HepG2 (cell line): ENCODE measurements at regions not wholly inside any gene's neighbourhood (a gene's known extent, or its start where the extent isn't known, plus 50 kb on each side); places are given as distances from the start of the nearest gene placed in this dataset.

ENCODE experiments used
- AKNA ChIP-seq: sonication (generic); formaldehyde crosslinking; IDR thresholded peaks from 2 replicates; pipeline ENCODE4 v1.4.0; 2020; ENCODE audit warnings: missing genetic modification reagents, borderline replicate concordance
- ARNTL ChIP-seq: sonication (generic); formaldehyde crosslinking; IDR thresholded peaks from 2 replicates; pipeline ENCODE4 v1.4.0; 2020; ENCODE audit warnings: mild to moderate bottlenecking, missing genetic modification reagents
- ASH2L ChIP-seq: fragments of 300-600, 200-600 bp; sonication (generic); IDR thresholded peaks from 2 replicates; pipeline ENCODE4 v1.7.0; 2017; ENCODE audit warnings: low read depth, mild to moderate bottlenecking, moderate library complexity, mixed read lengths, low read length; ENCODE audit not compliant: insufficient read length
- ATF7-NPFF ChIP-seq: sonication (generic); formaldehyde crosslinking; IDR thresholded peaks from 2 replicates; pipeline ENCODE4 v1.8.1; 2023; ENCODE audit warnings: mild to moderate bottlenecking, low read depth, missing genetic modification reagents, moderate library complexity
- CSRNP1 ChIP-seq: sonication (generic); formaldehyde crosslinking; IDR thresholded peaks from 2 replicates; pipeline ENCODE4 v1.8.1; 2023; ENCODE audit warnings: mild to moderate bottlenecking, missing genetic modification reagents
- FOSL1 ChIP-seq: sonication (generic); formaldehyde crosslinking; IDR thresholded peaks from 2 replicates; pipeline ENCODE4 v1.9.0; 2021; ENCODE audit warnings: missing genetic modification reagents, borderline replicate concordance
- FOSL2 ChIP-seq: sonication (generic); formaldehyde crosslinking; IDR thresholded peaks from 2 replicates; pipeline ENCODE4 v1.4.0; 2020; ENCODE audit warnings: missing genetic modification reagents
- HNF4A ChIP-seq: sonication (generic); formaldehyde crosslinking; IDR thresholded peaks from 2 replicates; pipeline ENCODE4 v1.4.0; 2020; ENCODE audit warnings: missing genetic modification reagents
- HNF4G ChIP-seq, 2 experiments: sonication (generic) in 1 of 2; formaldehyde crosslinking in 1 of 2; IDR thresholded peaks; 2 replicates each; pipeline versions ENCODE4 v1.4.0 to v1.6.1; 2011 to 2020; ENCODE audit warnings: borderline replicate concordance in 2 of 2, low read depth in 2 of 2, mild to moderate bottlenecking in 2 of 2, low read length in 1 of 2, missing genetic modification reagents in 1 of 2, moderate library complexity in 1 of 2
- KDM6A ChIP-seq: IDR thresholded peaks from 2 replicates; pipeline ENCODE4 v1.6.1; 2016; ENCODE audit warnings: low read depth
- KMT2A ChIP-seq: sonication (generic); formaldehyde crosslinking; IDR thresholded peaks from 2 replicates; pipeline ENCODE4 v1.4.0; 2020; ENCODE audit warnings: missing genetic modification reagents
- NFIC ChIP-seq: IDR thresholded peaks from 2 replicates; pipeline ENCODE4 v1.6.1; 2012; ENCODE audit warnings: mild to moderate bottlenecking, low read length, inconsistent platforms
- RBFOX2 ChIP-seq: fragments of 200-400 bp; formaldehyde crosslinking; IDR thresholded peaks from 2 replicates; pipeline ENCODE4 v1.6.1; 2017; ENCODE audit warnings: low read depth, mild to moderate bottlenecking, low read length
- RFX3 ChIP-seq: IDR thresholded peaks from 2 replicates; pipeline ENCODE4 v1.6.1; 2016; ENCODE audit warnings: missing biosample characterization, missing genetic modification reagents
- SMARCC2 ChIP-seq: fragments of 450-650 bp; IDR thresholded peaks from 2 replicates; pipeline ENCODE4 v1.6.1; 2017; ENCODE audit warnings: antibody characterized with exemption, mild to moderate bottlenecking
- U2AF2 ChIP-seq: fragments of 200-400 bp; formaldehyde crosslinking; IDR thresholded peaks from 2 replicates; pipeline ENCODE4 v1.6.1; 2017; ENCODE audit warnings: low read depth, mild to moderate bottlenecking, low read length
- ZBTB25 ChIP-seq: IDR thresholded peaks from 2 replicates; pipeline ENCODE4 v1.6.1; 2018; ENCODE audit warnings: missing genetic modification reagents
- ZFP62 ChIP-seq: sonication (generic); formaldehyde crosslinking; IDR thresholded peaks from 2 replicates; pipeline ENCODE4 v1.4.0; 2020; ENCODE audit warnings: missing genetic modification reagents
- ZFYVE20 ChIP-seq: sonication (generic); formaldehyde crosslinking; IDR thresholded peaks from 2 replicates; pipeline ENCODE4 v1.8.0; 2023; ENCODE audit warnings: low read depth, mild to moderate bottlenecking, moderate library complexity, missing genetic modification reagents, borderline replicate concordance
- ZNF136 ChIP-seq: sonication (generic); formaldehyde crosslinking; IDR thresholded peaks from 2 replicates; pipeline ENCODE4 v1.8.1; 2022; ENCODE audit warnings: low read depth, mild to moderate bottlenecking, moderate library complexity, missing genetic modification reagents
- ZNF180 ChIP-seq: sonication (generic); formaldehyde crosslinking; IDR thresholded peaks from 2 replicates; pipeline ENCODE4 v1.4.0; 2020; ENCODE audit warnings: low read depth, missing genetic modification reagents, borderline replicate concordance
- ZNF383 ChIP-seq: sonication (generic); formaldehyde crosslinking; IDR thresholded peaks from 2 replicates; pipeline ENCODE4 v1.4.0; 2020; ENCODE audit warnings: missing genetic modification reagents, mild to moderate bottlenecking, borderline replicate concordance
- ZNF572 ChIP-seq: sonication (generic); formaldehyde crosslinking; IDR thresholded peaks from 2 replicates; pipeline ENCODE4 v1.5.1; 2020; ENCODE audit warnings: mild to moderate bottlenecking, missing genetic modification reagents
- ZNF720 ChIP-seq: sonication (generic); formaldehyde crosslinking; IDR thresholded peaks from 2 replicates; pipeline ENCODE4 v1.4.0; 2020; ENCODE audit warnings: missing genetic modification reagents

- TF ChIP-seq NFIC (0 out of 2 replicates have a peak, but pooled peaks have one; percentile 6), RBFOX2 (no peak), CSRNP1 (CRISPR knock-in tag) (no peak), HNF4A (CRISPR knock-in tag) (peak; percentile 83), ZNF383 (no peak), KDM6A (CRISPR knock-in tag) (0 out of 2 replicates have a peak, but pooled peaks have one; percentile 61), HNF4G (IDR thresholded peaks at IDR 0.05; ENCODE audit: borderline replicate concordance, low read depth, low read length) (peak; percentile 31; the same call in 1 of the 2 replicates), HNF4G (CRISPR knock-in tag; IDR thresholded peaks at IDR 0.05; ENCODE audit: borderline replicate concordance, low read depth) (no peak), FOSL2 (no peak), RFX3 (CRISPR knock-in tag) (peak; percentile 69), ZNF572 (CRISPR knock-in tag) (no peak), SMARCC2 (no peak), AKNA (no peak), ARNTL (CRISPR knock-in tag) (no peak), ATF7-NPFF (no peak), ZFP62 (CRISPR knock-in tag) (no peak), KMT2A (CRISPR knock-in tag) (no peak), U2AF2 (no peak), ZFYVE20 (CRISPR knock-in tag) (no peak), ASH2L (peak; percentile 75), ZNF720 (no peak), ZNF136 (CRISPR knock-in tag) (no peak), ZNF180 (CRISPR knock-in tag) (no peak), FOSL1 (no peak), ZBTB25 (no peak)
Measured at GRCh38 chr14:89041257-89041582, 216.8 kb downstream of the TTC8 start (continued).
